DOHH2 (cell line): ENCODE measurements at regions not wholly inside any gene's neighbourhood (a gene's known extent, or its start where the extent isn't known, plus 50 kb on each side); places are given as distances from the start of the nearest gene placed in this dataset.

Experiments
- H3F3A ChIP-seq: fragments of 200-600 bp; sonication (generic), shearing (Covaris generic); 2 replicates; pipeline ENCODE4 v1.6.0; 2016; ENCODE audit warnings: antibody characterized with exemption, mild to moderate bottlenecking; ENCODE audit not compliant: control insufficient read depth, insufficient read depth
- H3K27ac ChIP-seq: fragments of 200-600 bp; sonication (generic); 2 replicates; pipeline ENCODE4 v1.5.1; 2014; ENCODE audit warnings: low read depth, mild to moderate bottlenecking, low read length, moderate library complexity
- H3K27me3 ChIP-seq: fragments of 200-600 bp; sonication (generic); 2 replicates; pipeline ENCODE4 v1.6.1; 2014; ENCODE audit warnings: mild to moderate bottlenecking, low read length, mixed read lengths; ENCODE audit not compliant: control insufficient read depth
- H3K36me3 ChIP-seq: fragments of 200-600 bp; sonication (generic); 2 replicates; pipeline ENCODE4 v1.6.1; 2014; ENCODE audit warnings: mild to moderate bottlenecking, low read length, moderate library complexity, mixed read lengths; ENCODE audit not compliant: control insufficient read depth
- H3K4me1 ChIP-seq: fragments of 200-600 bp; sonication (generic); 2 replicates; pipeline ENCODE4 v1.6.1; 2014; ENCODE audit warnings: mild to moderate bottlenecking, low read length, mixed read lengths; ENCODE audit not compliant: control insufficient read depth
- H3K4me2 ChIP-seq: fragments of 200-600 bp; sonication (generic); 2 replicates; pipeline ENCODE4 v1.6.0; 2014; ENCODE audit warnings: mild to moderate bottlenecking, low read length, moderate library complexity
- H3K4me3 ChIP-seq: fragments of 200-600 bp; sonication (generic); 2 replicates; pipeline ENCODE4 v1.5.1; 2014; ENCODE audit warnings: mild to moderate bottlenecking, low read length, mixed read lengths
- H3K79me2 ChIP-seq: fragments of 200-600 bp; sonication (generic); 2 replicates; pipeline ENCODE4 v1.6.1; 2014; ENCODE audit warnings: mild to moderate bottlenecking, low read length, mixed read lengths; ENCODE audit not compliant: control insufficient read depth
- H3K9me2 ChIP-seq: fragments of 200-600 bp; sonication (generic); replicated peaks from 2 replicates; pipeline ENCODE4 v1.6.1; 2014; ENCODE audit warnings: mild to moderate bottlenecking, low read length, mixed read lengths; ENCODE audit not compliant: control insufficient read depth
- H3K9me3 ChIP-seq: fragments of 200-600 bp; sonication (generic); 2 replicates; pipeline ENCODE4 v1.6.1; 2014; ENCODE audit warnings: antibody characterized with exemption, low read length, mixed read lengths; ENCODE audit not compliant: control insufficient read depth, insufficient read depth
- H4K20me1 ChIP-seq: fragments of 200-600 bp; sonication (generic); 2 replicates; pipeline ENCODE4 v1.6.0; 2014; ENCODE audit warnings: low read depth, mild to moderate bottlenecking, antibody characterized with exemption, low read length, moderate library complexity; ENCODE audit not compliant: control insufficient read depth, insufficient read depth
- EZH2phosphoT487 ChIP-seq: fragments of 200-600 bp; sonication (generic); IDR thresholded peaks from 2 replicates; pipeline ENCODE4 v1.6.1; 2017; ENCODE audit warnings: borderline replicate concordance, mild to moderate bottlenecking, antibody characterized with exemption, low read length, moderate library complexity, mixed read lengths
- TF ChIP-seq, protein P1 (sequence below): fragments of 200-600 bp; sonication (generic); IDR thresholded peaks from one replicate; pipeline ENCODE4 v1.5.1; 2014; ENCODE audit warnings: antibody characterized with exemption, mild to moderate bottlenecking, low read depth, low read length; ENCODE audit not compliant: poor library complexity, severe bottlenecking

DNA sequence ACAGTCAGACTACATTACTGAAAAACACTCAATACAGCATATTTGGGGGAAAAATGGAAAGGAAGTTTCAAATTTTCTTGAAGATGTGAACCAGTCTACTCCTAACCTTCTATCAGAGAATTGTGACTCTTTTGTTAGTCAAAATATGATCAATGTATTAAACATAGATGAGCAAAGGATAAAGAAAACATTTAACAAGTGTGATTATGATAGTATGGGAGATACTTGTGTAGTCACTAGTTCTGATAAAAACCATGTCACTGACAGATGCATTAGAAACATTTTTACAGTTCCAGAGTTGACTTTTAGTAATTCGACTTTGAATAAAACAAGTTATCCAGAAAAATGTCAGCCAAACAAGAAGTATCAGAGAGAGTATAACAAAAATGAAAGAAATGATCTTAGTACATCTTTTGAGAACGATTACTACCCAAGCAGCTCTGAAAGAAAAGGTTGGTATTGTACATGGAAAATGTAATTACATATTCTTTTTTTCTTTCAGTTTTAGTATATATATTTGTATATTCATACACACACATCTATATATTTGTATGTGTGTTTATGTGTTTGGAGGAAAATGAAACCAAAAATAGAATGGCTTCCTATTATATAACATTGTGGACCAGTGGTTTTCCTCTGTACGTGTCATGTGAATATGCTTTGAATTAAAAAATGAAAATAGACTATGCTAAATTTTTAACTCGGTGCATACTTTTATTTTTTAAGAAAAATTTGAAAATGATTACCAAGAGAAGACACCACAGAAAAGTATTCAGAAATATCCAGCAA, 63.3 kb upstream of the ABCD2 start:
- Histone ChIP-seq H4K20me1 (no peaks in the 10 kb centered on the region), H3K4me3 (no peak overlapping the region), H3K27ac (no peak overlapping the region), H3F3A (no peaks in the 10 kb centered on the region), H3K27me3 (no peaks in the 10 kb centered on the region), H3K79me2 (no peaks in the 10 kb centered on the region), H3K9me3 (no peaks in the 10 kb centered on the region), H3K36me3 (no peaks in the 10 kb centered on the region), H3K4me2 (no peak overlapping the region), H3K9me2 (no peaks in the 10 kb centered on the region), H3K4me1 (no peaks in the 10 kb centered on the region)
- TF ChIP-seq, protein P1, sequence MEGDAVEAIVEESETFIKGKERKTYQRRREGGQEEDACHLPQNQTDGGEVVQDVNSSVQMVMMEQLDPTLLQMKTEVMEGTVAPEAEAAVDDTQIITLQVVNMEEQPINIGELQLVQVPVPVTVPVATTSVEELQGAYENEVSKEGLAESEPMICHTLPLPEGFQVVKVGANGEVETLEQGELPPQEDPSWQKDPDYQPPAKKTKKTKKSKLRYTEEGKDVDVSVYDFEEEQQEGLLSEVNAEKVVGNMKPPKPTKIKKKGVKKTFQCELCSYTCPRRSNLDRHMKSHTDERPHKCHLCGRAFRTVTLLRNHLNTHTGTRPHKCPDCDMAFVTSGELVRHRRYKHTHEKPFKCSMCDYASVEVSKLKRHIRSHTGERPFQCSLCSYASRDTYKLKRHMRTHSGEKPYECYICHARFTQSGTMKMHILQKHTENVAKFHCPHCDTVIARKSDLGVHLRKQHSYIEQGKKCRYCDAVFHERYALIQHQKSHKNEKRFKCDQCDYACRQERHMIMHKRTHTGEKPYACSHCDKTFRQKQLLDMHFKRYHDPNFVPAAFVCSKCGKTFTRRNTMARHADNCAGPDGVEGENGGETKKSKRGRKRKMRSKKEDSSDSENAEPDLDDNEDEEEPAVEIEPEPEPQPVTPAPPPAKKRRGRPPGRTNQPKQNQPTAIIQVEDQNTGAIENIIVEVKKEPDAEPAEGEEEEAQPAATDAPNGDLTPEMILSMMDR: no peak
- no peak for TF ChIP-seq EZH2phosphoT487

DNA sequence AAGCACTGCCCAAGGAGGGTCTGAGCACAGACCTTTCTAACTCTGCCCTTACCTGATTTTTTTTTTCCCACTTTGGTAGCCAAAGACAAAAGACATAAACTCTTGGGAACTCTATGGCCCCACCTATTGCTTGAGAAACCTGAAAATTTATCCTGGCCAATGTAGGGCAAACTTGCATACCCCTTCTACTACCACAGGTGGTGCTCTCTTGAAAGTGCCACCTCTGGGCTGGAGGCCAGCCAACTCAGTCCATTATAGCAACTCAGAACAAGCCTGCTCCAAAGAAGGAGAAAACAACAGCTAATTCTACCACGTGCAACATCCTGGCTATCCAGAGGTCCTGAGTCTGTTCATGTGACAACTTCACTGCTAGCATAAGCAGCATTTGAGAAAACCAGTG, 55.7 kb upstream of the ABCD2 start:
- no peaks in the 10 kb centered on the region for H3K79me2 ChIP-seq
- no peak overlapping the region for H3K27ac ChIP-seq
- H3K4me1 ChIP-seq: no peaks in the 10 kb centered on the region
- H3K4me2 ChIP-seq: no peak overlapping the region
- no peaks in the 10 kb centered on the region for H3K36me3 ChIP-seq
- no peaks in the 10 kb centered on the region for H3K9me2 ChIP-seq
- TF ChIP-seq, protein P1: no peak
- TF ChIP-seq EZH2phosphoT487: no peak
- H3K9me3 ChIP-seq: no peaks in the 10 kb centered on the region
- H3K4me3 ChIP-seq: no peak overlapping the region
- H3K27me3 ChIP-seq: no peaks in the 10 kb centered on the region
- H3F3A ChIP-seq: no peaks in the 10 kb centered on the region
- H4K20me1 ChIP-seq: no peaks in the 10 kb centered on the region

DNA sequence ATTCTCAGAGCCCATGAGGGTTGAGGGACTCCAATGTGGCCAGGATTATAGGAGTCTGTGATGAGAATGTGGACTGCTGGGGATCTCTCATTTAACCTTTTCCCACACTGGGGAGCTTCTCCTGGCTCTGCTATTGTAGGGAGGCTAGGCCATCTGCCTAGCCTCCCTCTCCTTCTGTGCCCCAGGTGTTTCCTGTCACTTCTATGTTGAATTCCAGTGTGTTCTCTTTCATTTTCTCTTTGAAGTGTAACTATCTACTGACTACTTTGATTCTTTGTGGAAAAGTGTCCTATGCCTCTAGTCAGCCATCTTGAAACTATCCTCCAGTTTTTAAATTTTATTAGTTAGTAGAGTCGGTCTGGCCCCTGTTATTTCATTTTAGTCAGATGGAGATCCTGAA, 53.4 kb upstream of the ABCD2 start:
- Histone ChIP-seq H3K4me3 (no peak overlapping the region), H3F3A (no peaks in the 10 kb centered on the region)

More for the DNA sequence above, 53.4 kb upstream of the ABCD2 start:
- H4K20me1 ChIP-seq: no peaks in the 10 kb centered on the region
- H3K9me2 ChIP-seq: no peaks in the 10 kb centered on the region
- TF ChIP-seq, protein P1: no peak
- TF ChIP-seq EZH2phosphoT487: no peak
- no peak overlapping the region for H3K4me2 ChIP-seq
- H3K36me3 ChIP-seq: no peaks in the 10 kb centered on the region
- H3K27ac ChIP-seq: no peak overlapping the region
- H3K79me2 ChIP-seq: no peaks in the 10 kb centered on the region
- H3K9me3 ChIP-seq: no peaks in the 10 kb centered on the region
- H3K4me1 ChIP-seq: no peaks in the 10 kb centered on the region
- H3K27me3 ChIP-seq: no peaks in the 10 kb centered on the region
